ENCODE measurements at regions not wholly inside any gene's neighbourhood (a gene's known extent, or its start where the extent isn't known, plus 50 kb on each side); places are given as distances from the start of the nearest gene placed in this dataset.

DNA sequence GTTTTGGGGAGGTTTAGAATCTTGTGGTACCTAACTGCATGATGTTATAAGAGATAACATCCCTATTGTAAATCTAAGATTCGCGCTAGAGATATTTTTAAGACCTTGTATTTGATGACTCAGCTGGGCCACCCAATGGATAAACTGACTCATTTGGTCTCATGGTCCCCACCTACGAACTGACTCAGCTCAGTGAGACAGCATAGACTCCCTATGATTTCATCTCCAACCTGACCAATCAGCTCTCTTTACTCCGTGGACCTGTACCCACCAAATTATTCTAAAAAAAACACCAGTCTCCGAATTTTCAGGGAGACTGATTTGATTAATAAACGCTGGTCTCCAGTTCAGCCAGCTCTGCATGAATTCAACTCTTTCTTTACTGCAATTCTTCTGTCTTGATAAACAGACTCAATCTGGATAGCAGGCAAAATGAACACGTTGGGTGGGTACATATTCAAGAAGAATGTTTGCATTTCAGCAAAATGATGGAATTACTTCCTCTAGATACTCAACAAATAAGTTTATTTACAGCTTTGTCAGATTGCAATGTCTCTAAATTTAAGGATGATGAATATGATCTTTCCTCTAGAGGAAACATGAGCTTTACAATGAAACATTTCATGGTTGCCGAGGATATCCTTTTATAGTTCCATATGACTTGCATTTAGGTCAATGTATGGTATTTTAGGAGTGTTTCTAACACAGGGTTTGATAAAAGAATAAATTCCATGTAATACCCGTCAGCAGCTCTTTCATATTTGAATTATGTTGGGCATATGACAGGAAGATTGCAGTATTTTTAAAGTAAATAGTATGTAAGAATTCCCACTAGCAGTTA is 516.6 kb upstream of the RGS18 start:
- Histone ChIP-seq H3K4me1 (peaks cover 0 to 4% (median 0%) of the 10 kb centered on the region in 4 donors), H3K9me3 (no peaks in the 10 kb centered on the region), H3K27ac (replicated peaks in 1 of 4) (no peak overlapping the region), H3K4me3 (no peak overlapping the region), H3K36me3 (no peaks in the 10 kb centered on the region), H3K27me3 (no peaks in the 10 kb centered on the region)
- DNase-seq (ENCODE audit: extremely low spot score): no peak
- no peak for TF ChIP-seq POLR2AphosphoS5 (IDR thresholded peaks at IDR 0.05)
- no peak for TF ChIP-seq CTCF (IDR thresholded peaks at IDR 0.05)
- TF ChIP-seq POLR2A (IDR thresholded peaks at IDR 0.05; ENCODE audit: low read depth): no peak
- TF ChIP-seq EP300 (IDR thresholded peaks at IDR 0.05): no peak
- WGBS: 79% methylated on average over 9 of the region's 9 CpGs
- intact Hi-C loops (cut with DNase I): no loop called here

DNA sequence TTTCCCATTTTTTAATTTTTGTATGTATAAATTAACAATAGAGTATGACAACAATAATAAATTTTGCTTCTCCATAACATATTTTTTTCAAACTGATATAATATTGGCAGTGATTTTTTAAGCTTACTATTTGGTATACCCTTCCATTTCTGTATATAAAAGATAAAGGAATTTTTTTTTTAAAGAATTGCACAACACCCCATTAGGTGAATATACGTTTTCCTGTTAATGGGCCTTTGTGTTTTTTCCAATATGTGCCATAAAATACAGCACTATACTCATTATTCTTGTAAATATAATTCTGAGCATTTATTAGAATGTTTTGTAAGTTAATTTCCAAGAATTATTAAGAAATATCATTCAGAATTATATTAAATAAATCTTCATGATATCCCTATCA is 515.2 kb upstream of the RGS18 start:
- 91% methylated on average over 1 of the region's 1 CpG for WGBS
- no peak for DNase-seq (ENCODE audit: extremely low spot score)
- TF ChIP-seq CTCF (IDR thresholded peaks at IDR 0.05): no peak
- TF ChIP-seq POLR2AphosphoS5 (IDR thresholded peaks at IDR 0.05): no peak
- no peak for TF ChIP-seq EP300 (IDR thresholded peaks at IDR 0.05)
- TF ChIP-seq POLR2A (IDR thresholded peaks at IDR 0.05; ENCODE audit: low read depth): no peak
- Histone ChIP-seq H3K36me3 (no peaks in the 10 kb centered on the region), H3K4me1 (peaks cover 0 to 4% (median 0%) of the 10 kb centered on the region in 4 donors), H3K27me3 (no peaks in the 10 kb centered on the region), H3K27ac (replicated peaks in 1 of 4) (no peak overlapping the region), H3K9me3 (peaks cover 0 to 3% (median 0%) of the 10 kb centered on the region in 4 donors), H3K4me3 (no peak overlapping the region)
- intact Hi-C loops (cut with DNase I): no loop called here

- H3K9me3 ChIP-seq: peaks cover 0 to 5% (median 0%) of the 10 kb centered on the region in 4 donors
Observed at GRCh38 chr1:191648939-191649338, 509.3 kb upstream of the RGS18 start.

DNA sequence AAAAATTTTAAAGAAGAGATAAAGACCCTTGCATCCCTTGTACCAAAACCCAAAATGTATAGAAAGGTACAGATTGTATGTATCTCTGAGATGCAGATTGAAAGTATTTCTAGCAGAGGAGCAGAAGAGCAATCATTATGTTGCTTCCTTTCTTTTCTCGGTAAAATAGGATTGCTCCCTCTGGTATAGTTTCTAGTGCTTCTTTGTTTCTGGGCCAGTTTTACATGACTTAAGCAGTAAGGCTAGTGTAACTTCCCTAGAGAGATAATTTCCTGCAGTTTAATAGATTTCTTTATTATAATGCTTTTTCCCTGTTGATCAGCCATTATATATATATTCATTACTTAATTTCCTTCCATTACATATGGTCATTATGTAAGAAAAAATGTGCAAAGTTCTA is 496.2 kb upstream of the RGS18 start:
- intact Hi-C loops (cut with DNase I): no loop called here
- no peak overlapping the region for H3K4me3 ChIP-seq
- 66% methylated on average over 1 of the region's 1 CpG for WGBS
- no peak for TF ChIP-seq POLR2A (IDR thresholded peaks at IDR 0.05; ENCODE audit: low read depth)
- TF ChIP-seq CTCF (IDR thresholded peaks at IDR 0.05): no peak
- TF ChIP-seq POLR2AphosphoS5 (IDR thresholded peaks at IDR 0.05): no peak
- no peak overlapping the region for H3K27ac ChIP-seq (replicated peaks in 1 of 4)
- no peaks in the 10 kb centered on the region for H3K27me3 ChIP-seq
- H3K9me3 ChIP-seq: no peaks in the 10 kb centered on the region
- H3K4me1 ChIP-seq: no peaks in the 10 kb centered on the region
- no peak for DNase-seq (ENCODE audit: extremely low spot score)
- no peaks in the 10 kb centered on the region for H3K36me3 ChIP-seq

More at GRCh38 chr1:191648939-191649338, 509.3 kb upstream of the RGS18 start:
- intact Hi-C loops (cut with DNase I): no loop called here
- H3K27ac ChIP-seq (replicated peaks in 1 of 4): no peak overlapping the region
- no peaks in the 10 kb centered on the region for H3K36me3 ChIP-seq
- H3K27me3 ChIP-seq: no peaks in the 10 kb centered on the region
- no peak for DNase-seq (ENCODE audit: extremely low spot score)
- no peak overlapping the region for H3K4me3 ChIP-seq
- peaks cover 0 to 15% (median 7%) of the 10 kb centered on the region in 4 donors for H3K4me1 ChIP-seq
- WGBS: 89% methylated on average over 2 of the region's 2 CpGs
- no peak for TF ChIP-seq CTCF (IDR thresholded peaks at IDR 0.05)
- no peak for TF ChIP-seq EP300 (IDR thresholded peaks at IDR 0.05)
- TF ChIP-seq POLR2A (IDR thresholded peaks at IDR 0.05; ENCODE audit: low read depth): no peak
- no peak for TF ChIP-seq POLR2AphosphoS5 (IDR thresholded peaks at IDR 0.05)
